NCI-H1417 (cell line): ENCODE measurements at regions not wholly inside any gene's neighbourhood (a gene's known extent, or its start where the extent isn't known, plus 50 kb on each side); places are given as distances from the start of the nearest gene placed in this dataset.
"Not testable (repeated sequence)": the region's sequence is repeated elsewhere in the genome, so short reads cannot be mapped to it uniquely, and the experiment has no call there.

Experiments
- DNase-seq, 3 experiments: peaks; one replicate each; lab custom pipeline; 2025; lab: John Stamatoyannopoulos, UW

GRCh38 chr1:99501871-99502270 lies 144.0 kb upstream of the PALMD start:
- no peak for DNase-seq

DNA sequence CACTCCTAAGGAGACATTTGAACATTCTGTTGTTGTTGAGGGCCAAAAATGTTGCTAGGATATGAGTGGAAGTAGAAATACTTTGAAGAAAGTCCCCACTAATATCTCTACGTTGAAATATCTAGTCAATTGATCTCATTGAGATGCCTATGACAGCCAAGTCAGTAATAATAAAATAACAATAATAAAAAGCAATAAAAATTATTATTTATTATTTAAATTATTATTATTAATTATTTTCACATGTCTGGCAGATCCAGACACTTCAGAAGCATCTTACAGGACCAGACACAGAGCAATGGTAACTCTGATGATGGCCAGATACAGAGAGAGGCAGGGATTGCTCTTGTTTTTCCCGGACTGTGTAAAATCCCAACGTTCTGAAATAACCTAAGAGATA lies 143.5 kb upstream of the PALMD start:
- DNase-seq = no peak

DNA sequence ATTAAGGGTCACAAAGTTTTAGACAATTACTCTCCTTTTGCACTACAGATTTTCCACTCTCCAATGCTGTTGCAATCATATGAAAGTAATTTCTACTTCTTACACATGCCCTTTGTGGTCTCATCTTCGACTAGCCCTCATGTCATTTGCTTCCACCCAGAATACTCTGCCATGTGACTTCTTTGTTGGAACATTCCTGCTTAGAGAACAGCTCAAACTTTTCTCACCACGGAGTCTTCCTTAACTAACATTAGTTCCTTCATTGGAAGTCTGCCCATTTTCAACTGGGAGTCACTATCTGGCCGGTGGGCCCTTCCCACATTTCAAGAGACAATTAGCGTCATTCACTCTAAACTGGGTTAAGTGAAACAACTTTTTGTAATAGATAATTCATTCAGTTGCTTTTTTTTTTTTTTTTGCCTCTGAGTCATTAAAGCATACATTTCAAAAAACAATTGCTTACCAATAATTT lies 142.6 kb upstream of the PALMD start:
- no peak for DNase-seq

- DNase-seq = no peak
Measured at GRCh38 chr1:99504287-99504686, 141.6 kb upstream of the PALMD start.

DNA sequence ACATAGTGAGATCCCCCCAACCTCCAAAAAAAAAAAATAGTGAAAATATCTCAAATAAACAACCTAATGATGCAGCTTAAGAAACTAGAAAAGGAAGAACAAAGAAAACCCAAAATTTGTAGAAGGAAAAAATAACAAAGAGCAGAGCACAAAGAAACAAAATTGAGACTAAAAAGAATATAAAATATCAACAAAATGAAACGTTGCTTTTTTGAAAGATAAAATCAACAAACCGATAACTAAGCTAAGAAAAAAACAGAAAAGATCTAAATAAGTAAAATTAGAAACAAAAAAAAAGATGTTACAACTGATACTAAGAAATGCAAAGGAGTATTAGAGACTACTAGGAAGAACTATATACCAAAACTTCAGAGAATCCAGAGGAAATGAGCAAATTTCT lies 139.3 kb upstream of the PALMD start:
- DNase-seq = no peak

GRCh38 chr1:99507446-99507845 lies 138.5 kb upstream of the PALMD start:
- not testable (repeated sequence) for DNase-seq

DNA sequence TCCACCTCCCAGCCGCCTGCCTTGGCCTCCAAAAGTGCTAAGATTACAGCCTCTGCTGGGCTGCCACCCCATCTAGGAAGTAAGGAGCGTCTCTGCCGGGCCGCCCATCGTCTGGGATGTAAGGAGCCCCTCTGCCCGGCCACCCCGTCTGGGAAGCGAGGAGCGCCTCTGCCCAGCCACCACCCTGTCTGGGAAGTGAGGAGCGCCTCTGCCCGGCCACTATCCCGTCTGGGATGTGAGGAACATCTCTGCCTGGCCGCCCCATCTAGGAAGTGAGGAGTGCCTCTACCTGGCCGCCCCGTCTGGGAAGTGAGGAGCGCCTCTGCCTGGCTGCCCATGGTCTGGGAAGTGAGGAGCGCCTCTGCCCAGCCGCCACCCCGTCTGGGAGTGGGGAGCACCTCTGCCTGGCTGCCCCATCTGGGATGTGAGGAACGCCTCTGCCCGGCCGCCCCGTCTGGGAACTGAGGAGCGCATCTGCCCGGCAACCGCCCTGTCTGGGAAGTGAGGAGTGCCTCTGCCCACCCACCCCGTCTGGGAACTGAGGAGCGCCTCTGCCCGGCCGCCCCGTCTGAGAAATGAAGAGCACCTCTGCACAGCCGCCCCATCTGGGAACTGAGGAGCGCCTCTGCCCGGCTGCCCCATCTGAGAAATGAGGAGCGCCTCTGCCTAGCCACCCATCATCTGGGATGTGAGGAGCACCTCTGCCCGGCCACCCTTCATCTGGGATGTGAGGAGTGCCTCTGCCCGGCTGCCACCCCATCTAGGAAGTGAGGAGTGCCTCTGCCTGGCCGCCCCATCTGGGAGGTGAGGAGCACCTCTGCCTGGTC lies 137.8 kb upstream of the PALMD start:
- DNase-seq = no peak

DNA sequence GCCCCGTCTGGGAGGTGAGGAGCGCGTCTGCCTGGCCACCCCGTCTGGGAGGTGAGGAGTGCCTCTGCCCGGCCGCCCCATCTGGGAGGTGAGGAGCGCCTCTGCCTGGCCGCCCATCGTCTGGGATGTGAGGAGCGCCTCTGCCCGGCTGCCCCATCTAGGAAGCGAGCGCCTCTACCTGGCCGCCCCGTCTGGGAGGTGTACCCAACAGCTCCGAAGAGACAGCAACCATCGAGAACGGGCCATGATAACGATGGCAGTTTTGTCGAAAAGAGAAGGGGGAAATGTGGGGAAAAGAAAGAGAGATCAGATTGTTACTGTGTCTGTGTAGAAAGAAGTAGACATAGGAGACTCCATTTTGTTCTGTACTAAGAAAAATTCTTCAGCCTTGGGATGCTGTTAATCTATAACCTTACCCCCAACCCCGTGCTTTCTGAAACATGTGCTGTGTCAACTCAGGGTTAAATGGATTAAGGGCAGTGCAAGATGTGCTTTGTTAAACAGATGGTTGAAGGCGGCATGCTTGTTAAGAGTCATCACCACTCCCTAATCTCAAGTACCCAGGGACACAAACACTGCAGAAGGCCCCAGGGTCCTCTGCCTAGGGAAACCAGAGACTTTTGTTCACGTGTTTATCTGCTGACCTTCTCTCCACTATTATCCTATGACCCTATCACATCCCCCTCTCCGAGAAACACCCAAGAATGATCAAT lies 137.0 kb upstream of the PALMD start:
- not testable (repeated sequence) for DNase-seq

GRCh38 chr1:99514823-99515552 lies 130.9 kb upstream of the PALMD start:
- DNase-seq = not testable (repeated sequence)

DNA sequence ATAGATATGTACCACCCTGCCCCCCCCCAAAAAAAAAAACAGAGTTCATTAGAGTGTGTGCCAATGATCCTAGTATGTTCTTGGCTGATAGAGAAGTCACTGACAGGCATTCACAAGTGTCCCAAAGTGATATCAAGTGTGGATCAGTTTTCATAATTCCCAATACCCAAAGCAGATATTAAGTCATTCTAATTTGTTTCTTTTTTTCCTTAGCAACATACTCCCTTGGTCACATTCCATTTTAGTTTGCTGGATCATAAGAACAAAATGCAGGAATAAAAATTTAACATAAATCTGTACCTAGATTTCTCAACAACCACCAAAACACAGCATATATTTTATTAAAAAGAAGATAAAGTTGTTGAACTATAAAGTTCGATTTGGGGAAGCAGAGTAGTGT lies 129.8 kb upstream of the PALMD start:
- DNase-seq = no peak

GRCh38 chr1:99520121-99520520 lies 125.8 kb upstream of the PALMD start:
- no peak for DNase-seq

DNA sequence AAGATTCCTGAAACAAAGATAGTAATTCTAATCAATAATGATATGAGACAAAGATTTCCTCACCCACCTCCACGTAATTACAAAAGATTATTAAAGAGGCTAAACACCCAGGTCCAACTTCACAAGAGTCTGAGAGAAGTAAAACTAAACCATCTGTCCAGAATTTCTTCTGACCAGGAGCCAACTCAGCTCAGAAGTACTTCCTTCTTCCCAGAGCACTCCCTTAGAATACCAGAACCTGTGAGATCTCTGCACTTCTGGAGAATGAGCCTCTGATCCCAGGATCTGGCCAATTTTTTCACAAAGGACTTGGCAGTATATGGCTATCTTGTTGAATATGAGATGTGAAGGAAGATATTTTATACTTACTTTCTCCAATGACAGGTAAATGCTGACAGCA lies 120.6 kb upstream of the PALMD start:
- DNase-seq = no peak

GRCh38 chr1:99527078-99527477 lies 118.8 kb upstream of the PALMD start:
- DNase-seq = no peak

- no peak for DNase-seq
Measured at GRCh38 chr1:99527545-99527944, 118.4 kb upstream of the PALMD start.

- DNase-seq = no peak
Measured at GRCh38 chr1:99529002-99529401, 116.9 kb upstream of the PALMD start.

DNA sequence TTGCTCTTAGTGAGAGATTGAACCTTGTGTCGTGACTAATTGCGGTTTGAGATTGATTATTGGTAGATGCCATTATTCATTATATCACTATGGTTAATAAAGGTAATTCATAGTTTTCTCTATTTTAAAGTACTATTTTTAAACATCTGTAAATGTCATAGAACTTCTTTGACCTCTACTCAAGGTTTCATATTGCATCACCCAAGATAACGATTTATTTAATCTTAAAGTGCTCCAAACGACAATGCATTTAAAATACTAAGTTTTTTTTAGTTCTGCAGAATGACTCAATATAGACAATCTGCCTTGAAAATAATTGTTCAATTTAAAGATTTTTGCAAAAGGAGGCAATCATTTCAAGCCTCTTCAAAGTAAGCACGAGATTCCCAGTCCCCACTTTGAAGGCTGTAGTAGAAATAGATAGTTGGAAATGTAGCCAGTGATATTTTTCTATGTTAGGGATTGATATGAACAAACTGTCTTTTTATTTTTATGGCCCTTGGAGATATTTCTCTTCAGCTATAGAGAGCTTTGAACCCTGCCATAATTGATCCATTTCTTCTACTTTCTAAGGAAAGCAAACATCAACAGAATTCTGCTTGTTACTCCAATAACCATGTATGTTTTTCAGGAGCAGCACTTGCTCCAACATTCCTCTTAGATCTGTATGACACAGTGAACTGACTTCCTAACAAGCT lies 114.2 kb upstream of the PALMD start:
- DNase-seq = no peak

DNA sequence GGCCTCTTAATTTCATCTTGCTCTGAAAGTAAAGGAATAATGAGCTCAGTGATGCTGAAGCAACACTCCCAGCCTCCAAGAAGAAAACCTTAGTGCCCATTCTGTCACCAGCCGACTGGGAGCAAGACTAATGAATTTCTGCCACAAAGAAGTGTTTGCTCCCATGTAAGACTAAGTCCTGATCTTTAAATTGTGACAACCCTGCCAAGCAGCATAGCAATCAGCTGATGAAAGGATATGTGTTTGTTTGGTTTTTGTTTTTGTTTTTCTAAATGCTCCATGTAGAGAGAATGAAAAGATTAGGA lies 113.7 kb upstream of the PALMD start:
- DNase-seq = no peak

DNA sequence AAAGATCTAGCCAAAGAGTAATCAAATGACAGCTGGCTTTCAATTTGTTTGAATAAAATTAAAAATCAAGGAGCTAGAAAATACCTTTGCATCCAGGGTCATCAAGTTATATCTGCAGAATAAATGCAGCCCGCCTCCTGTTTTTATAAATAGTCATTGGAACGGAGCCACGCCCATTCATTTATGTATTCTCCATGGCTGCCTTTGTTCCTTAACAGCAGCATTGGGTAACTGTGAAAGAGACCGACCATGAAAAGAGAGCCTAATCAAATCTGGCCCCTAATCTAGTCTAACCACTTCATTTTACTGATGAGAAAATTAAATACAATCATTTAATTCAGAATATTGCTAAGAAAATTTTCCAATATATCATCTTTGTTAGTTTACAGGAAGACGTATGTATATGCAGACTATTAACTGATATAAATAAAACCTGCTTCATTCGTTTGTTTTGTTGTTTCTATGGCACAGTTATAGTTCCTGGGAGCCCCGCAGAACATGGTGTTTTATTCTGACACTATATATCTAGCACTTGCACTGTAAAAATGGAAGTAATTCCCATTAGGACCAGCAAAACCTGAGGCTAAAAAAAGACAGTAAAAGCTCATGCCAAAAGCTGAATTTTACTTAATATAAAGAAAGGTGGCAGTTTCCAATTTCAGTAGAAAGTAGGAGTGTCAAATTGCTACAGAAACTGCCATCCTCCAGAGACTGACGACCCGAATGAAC lies 111.8 kb upstream of the PALMD start:
- DNase-seq = peak in 1 of 3 experiments; percentile 12

DNA sequence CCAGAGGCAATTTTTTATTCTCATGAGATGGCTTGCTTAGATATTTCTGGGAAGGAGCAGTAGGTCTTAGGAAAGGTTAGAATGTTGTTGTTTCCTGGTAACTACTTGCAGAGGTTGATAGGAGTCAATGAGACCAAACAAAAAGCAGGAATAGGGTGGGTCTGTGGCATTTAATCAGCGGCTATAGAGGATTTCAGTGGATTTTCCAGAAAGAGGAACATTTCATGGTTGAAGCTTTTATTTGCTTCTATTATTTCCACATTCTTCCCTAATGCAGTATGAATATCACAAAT lies 111.3 kb upstream of the PALMD start:
- DNase-seq = no peak

DNA sequence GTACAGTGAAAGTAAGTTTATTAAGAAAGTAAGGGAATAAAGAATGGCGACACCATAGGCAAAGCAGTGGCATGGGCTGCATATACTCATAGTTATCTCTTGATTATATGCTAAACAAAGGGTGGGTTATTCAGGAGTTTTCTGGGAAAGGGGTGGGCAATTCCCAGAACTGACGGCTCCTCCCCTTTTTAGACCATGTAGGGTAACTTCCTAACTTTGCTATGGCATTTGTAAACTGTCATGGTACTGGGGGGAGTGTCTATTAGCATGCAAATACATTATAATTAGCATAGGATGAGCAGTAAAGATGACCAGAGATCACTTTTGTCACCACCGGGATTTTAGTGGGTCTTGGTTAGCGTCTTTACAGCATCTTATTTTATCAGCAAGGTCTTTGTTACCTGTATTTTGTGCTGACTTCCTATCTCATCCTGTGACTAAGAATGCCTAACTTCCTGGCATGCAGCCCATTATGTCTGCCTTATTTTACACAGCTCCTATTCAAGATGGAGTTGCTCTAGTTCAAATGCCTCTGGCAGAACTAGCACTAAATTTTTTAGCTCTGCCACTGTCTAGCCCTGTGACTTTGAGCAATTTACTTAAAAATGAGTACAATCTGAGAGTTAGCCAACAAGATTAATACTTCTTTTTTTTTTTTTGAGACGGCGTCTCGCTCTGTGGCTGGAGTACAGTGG lies 110.3 kb upstream of the PALMD start:
- DNase-seq = no peak
